GM12878 (cell line): ENCODE measurements at regions not wholly inside any gene's neighbourhood (a gene's known extent, or its start where the extent isn't known, plus 50 kb on each side); places are given as distances from the start of the nearest gene placed in this dataset.

Experiments used
- ATAC-seq: fragments of 200-7000 bp; cut with Tn5 transposase; 3 replicates; pipeline ENCODE4 v1.9.1; 2020; ENCODE audit warnings: mild to moderate bottlenecking, moderate library complexity
- BruUV-seq: library from RNA; stranded (reverse); fragments of 400-500 nt; replicated peaks from 2 replicates; lab custom pipeline; 2021; lab: Mats Ljungman, UMichigan
- CTCF ChIA-PET: fragments of 300-600 bp; sonication (Branson Sonifier 250); formaldehyde crosslinking; extraction: SDS; loops from one replicate; lab custom pipeline; 2021; ENCODE audit warnings: inconsistent platforms; lab: Yijun Ruan, JAX
- POLR2A ChIA-PET: fragments of 350-600 bp; formaldehyde crosslinking; extraction: SDS; loops from one replicate; lab custom pipeline; 2021; ENCODE audit warnings: inconsistent platforms; lab: Charles Lee
- RAD21 ChIA-PET: fragments of 300-600 bp; sonication (Branson Sonifier 250); formaldehyde crosslinking; loops from one replicate; lab custom pipeline; 2023; ENCODE audit warnings: antibody characterized with exemption; ENCODE audit not compliant: unreplicated experiment; lab: Charles Lee
- SMC1A ChIA-PET: fragments of 300-600 bp; sonication (Branson Sonifier 250); formaldehyde crosslinking; loops from one replicate; lab custom pipeline; 2023; ENCODE audit not compliant: unreplicated experiment, uncharacterized antibody; lab: Charles Lee
- DNase-seq: peaks from one replicate; pipeline ENCODE4 v3.0.0-alpha.2; 2011; ENCODE audit warnings: low read depth, low spot score
- FAIRE-seq: peaks from 3 replicates; lab custom pipeline; 2011; peaks lifted over from hg19 to GRCh38; lab: Jason Lieb, UNC
- H2AFZ ChIP-seq: 2 replicates; pipeline ENCODE4 v1.6.0; 2011; ENCODE audit warnings: low read depth, low read length, control low read depth; ENCODE audit not compliant: control insufficient read depth
- H3K27ac ChIP-seq: 2 replicates; pipeline ENCODE4 v1.5.1; 2011; ENCODE audit warnings: control low read depth; ENCODE audit not compliant: control insufficient read depth, insufficient read depth
- H3K27me3 ChIP-seq, 2 experiments: replicated peaks in 1 of 2; 2 replicates each; pipeline versions ENCODE4 v1.6.0 to v1.6.1; 2011; ENCODE audit warnings: low read length in 1 of 2; ENCODE audit not compliant: control insufficient read depth in 2 of 2, insufficient read depth in 2 of 2
- H3K36me3 ChIP-seq, 2 experiments: 2 replicates each; pipeline ENCODE4 v1.5.1; 2011; ENCODE audit warnings: low read length in 1 of 2; ENCODE audit not compliant: control insufficient read depth in 2 of 2, insufficient read depth in 2 of 2
- H3K4me1 ChIP-seq: 2 replicates; pipeline ENCODE4 v1.6.1; 2011; ENCODE audit warnings: mild to moderate bottlenecking, low read length, moderate library complexity, mixed read lengths; ENCODE audit not compliant: control insufficient read depth, insufficient read depth
- H3K4me2 ChIP-seq: 2 replicates; pipeline ENCODE4 v1.6.0; 2011; ENCODE audit warnings: control low read depth; ENCODE audit not compliant: control insufficient read depth, insufficient read depth
- H3K4me3 ChIP-seq: fragments of 200-600 bp; sonication (generic); 2 replicates; pipeline ENCODE4 v1.5.1; 2016
- H3K79me2 ChIP-seq: 2 replicates; pipeline ENCODE4 v1.6.0; 2011; ENCODE audit warnings: low read length; ENCODE audit not compliant: control insufficient read depth, insufficient read depth
- H3K9ac ChIP-seq: 2 replicates; pipeline ENCODE4 v1.8.0; 2011; ENCODE audit warnings: low read length, control low read depth, mixed read lengths; ENCODE audit not compliant: control insufficient read depth, insufficient read depth
- H3K9me3 ChIP-seq: replicated peaks from 3 replicates; pipeline ENCODE4 v1.5.1; 2011; ENCODE audit warnings: mild to moderate bottlenecking, low read length; ENCODE audit not compliant: control insufficient read depth, insufficient read depth
- H4K20me1 ChIP-seq: 2 replicates; pipeline ENCODE4 v1.6.0; 2011; ENCODE audit not compliant: control insufficient read depth, insufficient read depth
- CBX3 ChIP-seq: fragments of 200-600 bp; sonication (generic); IDR thresholded peaks from 2 replicates; pipeline ENCODE4 v1.6.1; 2016; ENCODE audit warnings: low read depth, borderline replicate concordance
- CEBPZ ChIP-seq: fragments of 150-350 bp; IDR thresholded peaks from 2 replicates; pipeline ENCODE4 v1.6.1; 2016; ENCODE audit warnings: low read depth, low read length
- CHD4 ChIP-seq: fragments of 200-600 bp; sonication (generic); IDR thresholded peaks from 2 replicates; pipeline ENCODE4 v1.6.1; 2016; ENCODE audit warnings: mild to moderate bottlenecking
- CTCF ChIP-seq, 3 experiments: IDR thresholded peaks in 2 of 3; conservative IDR thresholded peaks in 1 of 3; 2 replicates each; pipeline ENCODE4 v1.5.1; 2011; ENCODE audit warnings: low read depth in 3 of 3, low read length in 3 of 3, mild to moderate bottlenecking in 3 of 3, control low read depth in 2 of 3, moderate library complexity in 2 of 3, inconsistent platforms in 1 of 3, mixed read lengths in 1 of 3; ENCODE audit not compliant: control insufficient read depth in 2 of 3, insufficient read depth in 1 of 3; ENCODE audit errors: extremely low read depth in 1 of 3
- KAT2A ChIP-seq: conservative IDR thresholded peaks from 2 replicates; pipeline ENCODE4 v1.6.1; 2011; ENCODE audit warnings: low read depth, low read length; ENCODE audit not compliant: control insufficient read depth
- MTA3 ChIP-seq: IDR thresholded peaks from 2 replicates; pipeline ENCODE4 v1.6.1; 2012; ENCODE audit warnings: low read length, inconsistent platforms, borderline replicate concordance
- NRF1 ChIP-seq: conservative IDR thresholded peaks from 2 replicates; pipeline ENCODE4 v1.6.1; 2011; ENCODE audit warnings: mild to moderate bottlenecking, low read depth, low read length, improper control_type of control experiment
- PML ChIP-seq: IDR thresholded peaks from 2 replicates; pipeline ENCODE4 v1.6.1; 2012; ENCODE audit warnings: low read length, inconsistent platforms
- POLR2A ChIP-seq: IDR thresholded peaks from 2 replicates; pipeline ENCODE4 v1.6.1; 2011; ENCODE audit warnings: low read depth, mild to moderate bottlenecking, low read length
- RCOR1 ChIP-seq: conservative IDR thresholded peaks from 2 replicates; pipeline ENCODE4 v1.6.1; 2012; ENCODE audit warnings: low read depth, low read length, improper control_type of control experiment
- SMAD1 ChIP-seq: fragments of 450-650 bp; IDR thresholded peaks from 2 replicates; pipeline ENCODE4 v1.6.1; 2018; ENCODE audit warnings: mild to moderate bottlenecking, low read depth; ENCODE audit not compliant: partially characterized antibody
- SMC3 ChIP-seq: IDR thresholded peaks from 2 replicates; pipeline ENCODE4 v1.6.1; 2011; ENCODE audit warnings: low read length, improper control_type of control experiment, borderline replicate concordance
- ZNF207 ChIP-seq: fragments of 450-650 bp; IDR thresholded peaks from 2 replicates; pipeline ENCODE4 v1.6.1; 2014; ENCODE audit warnings: antibody characterized with exemption, mild to moderate bottlenecking, borderline replicate concordance
- ZNF687 ChIP-seq: fragments of 450-650 bp; IDR thresholded peaks from 2 replicates; pipeline ENCODE4 v1.6.1; 2017; ENCODE audit warnings: mild to moderate bottlenecking, moderate library complexity
- WGBS: methylation state at CpG from one replicate; pipeline ENCODE4 v1.1.6; 2016; ENCODE audit warnings: low lambda C conversion rate; ENCODE audit not compliant: insufficient replicate concordance, insufficient coverage; ENCODE audit errors: missing lambda C conversion rate; 5-methylcytosine and 5-hydroxymethylcytosine counted together
- in situ Hi-C: fragments of 300-500 bp; cut with MboI; formaldehyde crosslinking; loops from 9 replicates; pipeline ENCODE4 v1.14.3; 2018; ENCODE audit warnings: mixed read lengths
- intact Hi-C: fragments of 100-400 bp; cut with micrococcal nuclease; formaldehyde crosslinking; loops from one replicate; pipeline ENCODE4 v1.14.2; 2022; ENCODE audit not compliant: unreplicated experiment

- in situ Hi-C loops, result loop anchor here (25.0 kb wide), 1 partner anchor 706 kb away; no protein-coding TSS in a partner anchor
- RAD21 ChIA-PET, result interaction anchor here (0.7 to 6.2 kb wide), 8 partner anchors 11 to 912 kb away, joined by 3 to 40 read pairs (median 4); no protein-coding TSS in a partner anchor
- H3K79me2 ChIP-seq, result no peaks in the 10 kb centered on the region
- no peaks in the 10 kb centered on the region; the same call in 2 of the 3 replicates for H3K9me3 ChIP-seq
- DNase-seq (no peak), ATAC-seq (peak; percentile 77), FAIRE-seq (no peak)
- intact Hi-C loops, result loop anchor here (1.0 to 5.0 kb wide), 3 partner anchors 64 to 386 kb away; no protein-coding TSS in a partner anchor
- no peaks in the 10 kb centered on the region for H3K4me1 ChIP-seq
- no peak overlapping the region for H3K4me2 ChIP-seq
- H3K9ac ChIP-seq, result no peak overlapping the region
- H4K20me1 ChIP-seq, result no peaks in the 10 kb centered on the region
- CTCF ChIA-PET, result interaction anchor here (0.6 to 3.2 kb wide), 19 partner anchors 9 to 697 kb away, joined by 3 to 21 read pairs (median 4); no protein-coding TSS in a partner anchor
- no peaks in the 10 kb centered on the region for H3K27me3 ChIP-seq
- no peak overlapping the region for H3K27ac ChIP-seq
- POLR2A ChIA-PET, result no interaction called here
- SMC1A ChIA-PET, result interaction anchor here (0.6 to 3.0 kb wide), 10 partner anchors 15 to 697 kb away, joined by 3 to 24 read pairs (median 3); no protein-coding TSS in a partner anchor
- BruUV-seq, result no TSS peak
- no peak overlapping the region for H3K4me3 ChIP-seq
- no peak overlapping the region for H2AFZ ChIP-seq
- 31% methylated on average over 4 of the region's 4 CpGs for whole genome bisulfite sequencing
- no peaks in the 10 kb centered on the region for H3K36me3 ChIP-seq
- TF ChIP-seq RCOR1 (no peak), POLR2A (no peak), CBX3 (no peak), PML (no peak), SMAD1 (no peak), ZNF207 (no peak), MTA3 (no peak), ZNF687 (no peak), CEBPZ (no peak), KAT2A (no peak), CTCF (IDR thresholded peaks at IDR 0.05 in 2 of 3, conservative IDR thresholded peaks at IDR 0.05 in 1 of 3; ENCODE audit: control insufficient read depth in 2 of 3, extremely low read depth in 1 of 3, insufficient read depth in 1 of 3, low read depth in 3 of 3, low read length in 3 of 3) (peak; percentile 45 to 74 (median 46); a peak in 5 of 6 replicates), NRF1 (no peak), SMC3 (peak; percentile 67; the same call in 1 of the 2 replicates), CHD4 (no peak)
These were observed 907.1 kb downstream of the FSTL5 start for GRCh38 chr4:161256716-161257115.
